Panc1 (cell line): ENCODE measurements at regions not wholly inside any gene's neighbourhood (a gene's known extent, or its start where the extent isn't known, plus 50 kb on each side); places are given as distances from the start of the nearest gene placed in this dataset.
A peak's percentile ranks its signal among the peaks of the same experiment; 100 is the strongest.
"Not testable (repeated sequence)": the region's sequence is repeated elsewhere in the genome, so short reads cannot be mapped to it uniquely, and the experiment has no call there.

Source experiments
- ATAC-seq: fragments of 200-7000 bp; cut with Tn5 transposase; 2 replicates; pipeline ENCODE4 v1.9.1; 2020; ENCODE audit warnings: mild to moderate bottlenecking, moderate library complexity
- BruUV-seq: library from RNA; stranded (reverse); fragments of 400-500 nt; replicated peaks from 2 replicates; lab custom pipeline; 2021; lab: Mats Ljungman, UMichigan
- CTCF ChIA-PET: fragments of 300-600 bp; sonication (Branson Sonifier 250); formaldehyde crosslinking; loops from one replicate; lab custom pipeline; 2022; ENCODE audit warnings: antibody characterized with exemption; lab: Charles Lee
- POLR2A ChIA-PET: fragments of 300-600 bp; sonication (Branson Sonifier 250); formaldehyde crosslinking; loops from one replicate; lab custom pipeline; 2022; ENCODE audit warnings: antibody characterized with exemption; lab: Charles Lee
- DNase-seq: peaks from one replicate; pipeline ENCODE4 v3.0.0-alpha.2; 2010; ENCODE audit warnings: low read depth, low spot score
- H3K27ac ChIP-seq: 2 replicates; pipeline ENCODE4 v1.5.1; 2011; ENCODE audit warnings: mild to moderate bottlenecking, low read length, inconsistent platforms
- H3K27me3 ChIP-seq: fragments of 200-500 bp; sonication (Bioruptor generic); 2 replicates; pipeline ENCODE4 v1.6.0; 2014; ENCODE audit warnings: low read length, inconsistent platforms; ENCODE audit not compliant: control insufficient read depth, insufficient read depth
- H3K36me3 ChIP-seq: fragments of 200-500 bp; sonication (Bioruptor generic); 2 replicates; pipeline ENCODE4 v1.5.1; 2014; ENCODE audit warnings: inconsistent platforms, mild to moderate bottlenecking, low read length, moderate library complexity; ENCODE audit not compliant: control insufficient read depth, insufficient read depth
- H3K4me1 ChIP-seq: 2 replicates; pipeline ENCODE4 v1.5.1; 2011; ENCODE audit warnings: inconsistent platforms, mild to moderate bottlenecking, low read length, moderate library complexity; ENCODE audit not compliant: control insufficient read depth, insufficient read depth
- H3K4me3 ChIP-seq, 2 experiments: 2 replicates each; pipeline ENCODE4 v1.5.1; 2011 to 2012; ENCODE audit warnings: low read depth in 2 of 2, low read length in 2 of 2, mild to moderate bottlenecking in 2 of 2, inconsistent platforms in 1 of 2, moderate library complexity in 1 of 2
- H3K9me3 ChIP-seq: fragments of 200-500 bp; sonication (Bioruptor generic); 2 replicates; pipeline ENCODE4 v1.5.1; 2014; ENCODE audit warnings: low read depth, mild to moderate bottlenecking, inconsistent platforms, low read length, moderate library complexity; ENCODE audit not compliant: control insufficient read depth, insufficient read depth
- POLR2AphosphoS5 ChIP-seq: IDR thresholded peaks from 2 replicates; pipeline ENCODE4 v1.6.1; 2012; ENCODE audit warnings: mild to moderate bottlenecking, low read depth, low read length, moderate library complexity
- in situ Hi-C: cut with HindIII; loops from 2 replicates; pipeline ENCODE4 v1.10.0; 2016; ENCODE audit warnings: low sequenced_read_pairs, low pct_unique_long_range_greater_than_20kb
- intact Hi-C: fragments of 100-400 bp; cut with micrococcal nuclease; formaldehyde crosslinking; loops from one replicate; pipeline ENCODE4 v1.10.0; 2022; ENCODE audit not compliant: unreplicated experiment
- TF ChIP-seq, protein P1 (sequence below): fragments of 450-650 bp; IDR thresholded peaks from 2 replicates; pipeline ENCODE4 v1.5.1; 2017; ENCODE audit warnings: mild to moderate bottlenecking
- TF ChIP-seq, protein P2 (sequence below), 2 experiments: IDR thresholded peaks; 2 replicates each; pipeline ENCODE4 v1.6.1; 2011 to 2012; ENCODE audit warnings: low read depth in 2 of 2, control low read depth in 1 of 2, low read length in 1 of 2, mild to moderate bottlenecking in 1 of 2, moderate library complexity in 1 of 2; ENCODE audit not compliant: insufficient read depth in 1 of 2

DNA sequence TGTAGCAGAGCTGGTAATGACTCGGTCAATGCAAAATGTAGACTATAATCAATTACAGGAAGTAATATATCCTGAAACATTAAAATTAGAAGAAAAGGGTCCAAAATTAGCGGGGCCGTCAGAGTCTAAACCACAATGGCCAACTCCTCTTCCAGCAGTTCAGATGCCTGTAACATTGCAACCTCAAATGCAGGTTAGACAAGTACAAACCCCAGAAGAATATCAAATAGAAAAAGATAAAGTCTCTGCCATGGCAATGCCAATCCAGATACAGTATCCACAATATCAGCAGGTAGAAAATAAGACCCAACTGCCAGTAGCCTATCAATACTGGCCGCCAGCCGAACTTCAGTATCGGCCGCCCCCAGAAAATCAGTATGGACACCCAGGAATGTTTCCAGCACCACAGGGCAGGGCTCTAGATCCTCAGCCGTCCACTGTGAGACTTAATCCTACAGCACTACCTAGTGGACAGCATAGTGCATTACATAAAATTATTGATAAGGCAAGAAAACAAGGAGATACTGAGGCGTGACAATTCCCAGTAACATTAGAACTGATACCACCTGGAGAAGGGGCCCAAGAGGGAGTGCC lies 158.4 kb downstream of the GPX5 start:
- DNase-seq: peak; percentile 18
- peaks cover 2% of the 10 kb centered on the region; the same call in 1 of the 2 replicates for H3K27me3 ChIP-seq
- BruUV-seq: no TSS peak
- ChIA-PET POLR2A (no interaction called here), CTCF (no interaction called here)
- ATAC-seq: peak; percentile 96
- peak overlapping the region; percentile 5 to 45; a peak in 3 of 4 replicates for H3K4me3 ChIP-seq
- H3K36me3 ChIP-seq: no peaks in the 10 kb centered on the region
- H3K9me3 ChIP-seq: no peaks in the 10 kb centered on the region
- in situ Hi-C loops: no loop called here
- TF ChIP-seq, protein P1, sequence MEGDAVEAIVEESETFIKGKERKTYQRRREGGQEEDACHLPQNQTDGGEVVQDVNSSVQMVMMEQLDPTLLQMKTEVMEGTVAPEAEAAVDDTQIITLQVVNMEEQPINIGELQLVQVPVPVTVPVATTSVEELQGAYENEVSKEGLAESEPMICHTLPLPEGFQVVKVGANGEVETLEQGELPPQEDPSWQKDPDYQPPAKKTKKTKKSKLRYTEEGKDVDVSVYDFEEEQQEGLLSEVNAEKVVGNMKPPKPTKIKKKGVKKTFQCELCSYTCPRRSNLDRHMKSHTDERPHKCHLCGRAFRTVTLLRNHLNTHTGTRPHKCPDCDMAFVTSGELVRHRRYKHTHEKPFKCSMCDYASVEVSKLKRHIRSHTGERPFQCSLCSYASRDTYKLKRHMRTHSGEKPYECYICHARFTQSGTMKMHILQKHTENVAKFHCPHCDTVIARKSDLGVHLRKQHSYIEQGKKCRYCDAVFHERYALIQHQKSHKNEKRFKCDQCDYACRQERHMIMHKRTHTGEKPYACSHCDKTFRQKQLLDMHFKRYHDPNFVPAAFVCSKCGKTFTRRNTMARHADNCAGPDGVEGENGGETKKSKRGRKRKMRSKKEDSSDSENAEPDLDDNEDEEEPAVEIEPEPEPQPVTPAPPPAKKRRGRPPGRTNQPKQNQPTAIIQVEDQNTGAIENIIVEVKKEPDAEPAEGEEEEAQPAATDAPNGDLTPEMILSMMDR: peak; percentile 83
- TF ChIP-seq, protein P2, sequence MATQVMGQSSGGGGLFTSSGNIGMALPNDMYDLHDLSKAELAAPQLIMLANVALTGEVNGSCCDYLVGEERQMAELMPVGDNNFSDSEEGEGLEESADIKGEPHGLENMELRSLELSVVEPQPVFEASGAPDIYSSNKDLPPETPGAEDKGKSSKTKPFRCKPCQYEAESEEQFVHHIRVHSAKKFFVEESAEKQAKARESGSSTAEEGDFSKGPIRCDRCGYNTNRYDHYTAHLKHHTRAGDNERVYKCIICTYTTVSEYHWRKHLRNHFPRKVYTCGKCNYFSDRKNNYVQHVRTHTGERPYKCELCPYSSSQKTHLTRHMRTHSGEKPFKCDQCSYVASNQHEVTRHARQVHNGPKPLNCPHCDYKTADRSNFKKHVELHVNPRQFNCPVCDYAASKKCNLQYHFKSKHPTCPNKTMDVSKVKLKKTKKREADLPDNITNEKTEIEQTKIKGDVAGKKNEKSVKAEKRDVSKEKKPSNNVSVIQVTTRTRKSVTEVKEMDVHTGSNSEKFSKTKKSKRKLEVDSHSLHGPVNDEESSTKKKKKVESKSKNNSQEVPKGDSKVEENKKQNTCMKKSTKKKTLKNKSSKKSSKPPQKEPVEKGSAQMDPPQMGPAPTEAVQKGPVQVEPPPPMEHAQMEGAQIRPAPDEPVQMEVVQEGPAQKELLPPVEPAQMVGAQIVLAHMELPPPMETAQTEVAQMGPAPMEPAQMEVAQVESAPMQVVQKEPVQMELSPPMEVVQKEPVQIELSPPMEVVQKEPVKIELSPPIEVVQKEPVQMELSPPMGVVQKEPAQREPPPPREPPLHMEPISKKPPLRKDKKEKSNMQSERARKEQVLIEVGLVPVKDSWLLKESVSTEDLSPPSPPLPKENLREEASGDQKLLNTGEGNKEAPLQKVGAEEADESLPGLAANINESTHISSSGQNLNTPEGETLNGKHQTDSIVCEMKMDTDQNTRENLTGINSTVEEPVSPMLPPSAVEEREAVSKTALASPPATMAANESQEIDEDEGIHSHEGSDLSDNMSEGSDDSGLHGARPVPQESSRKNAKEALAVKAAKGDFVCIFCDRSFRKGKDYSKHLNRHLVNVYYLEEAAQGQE (IDR thresholded peaks at IDR 0.05; ENCODE audit: insufficient read depth in 1 of 2, low read depth in 2 of 2, low read length in 1 of 2): no peak
- no peak for TF ChIP-seq POLR2AphosphoS5
- peak overlapping the region; percentile 29; the same call in 1 of the 2 replicates for H3K27ac ChIP-seq
- peaks cover 4% of the 10 kb centered on the region for H3K4me1 ChIP-seq
- intact Hi-C loops: loop anchor here (2.0 to 10.0 kb wide), 2 partner anchors 187 to 289 kb away; partner anchors contain the start of gene ZSCAN12

DNA sequence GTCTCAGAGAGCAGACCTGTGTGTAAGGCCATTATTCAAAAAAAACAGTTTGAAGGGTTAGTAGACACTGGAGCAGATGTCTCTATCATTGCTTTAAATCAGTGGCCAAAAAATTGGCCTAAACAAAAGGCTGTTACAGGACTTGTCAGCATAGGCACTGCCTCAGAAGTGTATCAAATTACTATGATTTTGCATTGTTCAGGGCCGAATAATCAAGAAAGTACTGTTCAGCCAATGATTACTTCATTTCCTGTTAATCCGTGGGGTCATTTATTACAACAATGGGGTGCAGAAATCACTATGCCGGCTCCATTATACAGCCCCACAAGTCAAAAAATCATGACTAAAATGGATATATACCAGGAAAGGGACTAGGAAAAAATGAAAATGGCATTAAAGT lies 160.3 kb downstream of the GPX5 start:
- H3K9me3 ChIP-seq, ATAC-seq, H3K36me3 ChIP-seq, H3K27me3 ChIP-seq, DNase-seq, POLR2A ChIA-PET, in situ Hi-C loops, H3K4me1 ChIP-seq, H3K27ac ChIP-seq, H3K4me3 ChIP-seq, CTCF ChIA-PET, BruUV-seq: not testable (repeated sequence)
- intact Hi-C loops: loop anchor here (2.0 to 10.0 kb wide), 3 partner anchors 116 to 291 kb away; partner anchors contain the start of gene ZSCAN12

DNA sequence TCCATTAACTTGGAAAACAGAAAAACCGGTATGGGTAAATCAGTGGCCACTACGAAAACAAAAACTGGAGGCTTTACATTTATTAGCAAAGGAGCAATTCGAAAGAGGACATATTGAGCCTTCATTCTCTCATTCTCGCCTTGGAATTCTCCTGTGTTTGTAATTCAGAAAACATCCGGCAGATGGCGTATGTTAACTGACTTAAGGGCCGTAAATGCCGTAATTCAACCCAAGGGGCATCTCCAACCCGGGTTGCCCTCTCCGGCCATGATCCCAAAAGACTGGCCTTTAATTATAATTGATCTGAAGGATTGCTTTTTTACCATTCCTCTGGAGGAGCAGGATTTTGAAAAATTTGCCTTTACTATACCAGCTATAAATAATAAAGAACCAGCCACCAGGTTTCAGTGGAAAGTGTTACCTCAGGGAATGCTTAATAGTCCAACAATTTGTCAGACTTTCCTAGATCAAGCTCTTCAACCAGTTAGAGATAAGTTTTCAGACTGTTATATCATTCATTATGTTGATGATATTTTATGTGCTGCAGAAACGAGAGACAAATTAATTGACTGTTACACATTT lies 160.9 kb downstream of the GPX5 start:
- H3K9me3 ChIP-seq, POLR2A ChIA-PET, H3K27ac ChIP-seq, in situ Hi-C loops, H3K4me1 ChIP-seq, H3K4me3 ChIP-seq, H3K27me3 ChIP-seq, BruUV-seq, ATAC-seq, CTCF ChIA-PET, H3K36me3 ChIP-seq: not testable (repeated sequence)
- peak; percentile 30 for DNase-seq
- intact Hi-C loops: loop anchor here (5.0 to 10.0 kb wide), 2 partner anchors 116 to 292 kb away; partner anchors contain the start of gene ZSCAN12
- TF ChIP-seq, protein P1: peak; percentile 69

DNA sequence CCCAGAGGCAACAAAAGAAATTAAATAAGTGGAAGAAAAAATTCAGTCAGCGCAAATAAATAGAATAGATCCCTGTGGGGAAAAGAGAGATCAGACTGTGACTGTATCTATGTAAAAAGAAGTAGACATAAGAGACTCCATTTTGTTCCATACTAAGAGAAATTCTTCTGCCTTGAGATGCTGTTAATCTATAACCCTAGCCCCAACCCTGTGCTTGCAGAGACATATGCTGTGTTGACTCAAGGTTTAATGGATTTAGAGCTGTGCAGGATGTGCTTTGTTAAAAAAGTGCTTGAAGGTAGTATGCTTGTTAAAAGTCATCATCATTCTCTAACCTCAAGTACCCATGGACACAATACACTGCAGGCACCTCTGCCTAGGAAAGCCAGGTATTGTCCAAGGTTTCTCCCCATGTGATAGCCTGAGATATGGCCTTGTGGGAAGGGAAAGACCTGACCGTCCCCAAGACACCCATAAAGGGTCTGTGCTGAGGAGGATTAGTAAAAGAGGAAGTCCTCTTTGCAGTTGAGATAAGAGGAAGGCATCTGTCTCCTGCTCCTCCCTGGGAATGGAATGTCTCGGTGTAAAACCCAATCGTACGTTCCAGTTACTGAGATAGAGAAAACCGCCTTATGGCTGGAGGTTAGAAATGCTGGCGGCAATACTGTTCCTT lies 161.8 kb downstream of the GPX5 start:
- H3K27me3 ChIP-seq, H3K9me3 ChIP-seq, H3K27ac ChIP-seq, CTCF ChIA-PET, in situ Hi-C loops, H3K36me3 ChIP-seq, POLR2A ChIA-PET, ATAC-seq, DNase-seq, BruUV-seq, H3K4me1 ChIP-seq, H3K4me3 ChIP-seq: not testable (repeated sequence)
- intact Hi-C loops: loop anchor here (5.0 to 10.0 kb wide), 2 partner anchors 115 to 293 kb away; partner anchors contain the start of gene ZSCAN12
